Limb (tissue), 2 donors: ENCODE measurements at regions not wholly inside any gene's neighbourhood (a gene's known extent, or its start where the extent isn't known, plus 50 kb on each side); places are given as distances from the start of the nearest gene placed in this dataset.
A peak's percentile ranks its signal among the peaks of the same experiment; 100 is the strongest.
"Not testable (repeated sequence)": the region's sequence is repeated elsewhere in the genome, so short reads cannot be mapped to it uniquely, and the experiment has no call there.

Experiments used
- DNase-seq, 2 donors: peaks; one replicate each; pipeline ENCODE4 v3.0.0-alpha.2; 2016; ENCODE audit errors: extremely low spot score in 2 of 2

DNA sequence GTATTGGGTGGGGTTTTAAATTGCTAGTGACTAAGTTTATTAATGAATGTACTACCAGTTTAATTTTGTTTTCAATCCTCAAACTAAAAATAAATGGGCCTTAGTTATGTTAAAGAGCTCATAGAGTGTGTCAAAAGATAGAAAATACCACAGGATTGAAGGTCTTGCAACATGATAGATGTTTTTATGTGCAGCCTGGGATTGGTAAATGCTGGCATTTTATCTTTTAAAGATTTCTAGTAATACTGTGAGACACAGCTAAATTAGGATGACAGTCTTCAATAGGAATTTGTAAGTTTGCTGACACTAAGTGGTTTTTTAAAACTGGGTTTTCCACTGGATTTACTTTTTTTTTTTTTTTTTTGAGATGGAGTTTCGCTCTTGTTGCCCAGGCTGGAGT, 122.3 kb downstream of the HAUS1 start:
- DNase-seq: no peak

GRCh38 chr18:46229641-46230040, 125.5 kb downstream of the HAUS1 start:
- not testable (repeated sequence) for DNase-seq

GRCh38 chr18:46236156-46236555, 132.0 kb downstream of the HAUS1 start:
- no peak for DNase-seq

- DNase-seq: no peak
These were observed 133.7 kb downstream of the HAUS1 start for GRCh38 chr18:46237891-46238290.

DNA sequence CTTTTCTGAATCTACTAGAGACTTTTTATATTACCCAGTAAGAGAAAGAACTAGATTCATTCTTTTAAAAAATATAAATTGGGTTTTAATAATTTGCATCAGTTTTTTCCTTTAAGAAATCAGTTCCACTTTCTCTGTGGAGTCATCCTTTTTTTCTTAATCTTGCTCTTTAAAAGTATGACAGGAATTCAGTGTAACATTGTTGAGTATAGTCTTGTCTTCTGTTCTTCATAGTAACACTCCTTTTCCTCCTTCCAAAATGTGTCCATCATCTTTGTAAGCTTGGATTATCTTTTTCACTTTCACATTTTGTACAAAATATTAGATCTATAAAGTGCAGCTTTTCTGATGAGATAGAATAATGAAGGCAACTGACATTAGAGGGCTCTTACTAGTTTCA, 135.4 kb downstream of the HAUS1 start:
- no peak for DNase-seq

GRCh38 chr18:46239998-46240397, 135.8 kb downstream of the HAUS1 start:
- DNase-seq: no peak

- not testable (repeated sequence) for DNase-seq
These were observed 137.2 kb downstream of the HAUS1 start for GRCh38 chr18:46241393-46241792.

- no peak for DNase-seq
These were observed 138.0 kb downstream of the HAUS1 start for GRCh38 chr18:46242183-46242582.

GRCh38 chr18:46243095-46243494, 138.9 kb downstream of the HAUS1 start:
- DNase-seq: no peak

- no peak for DNase-seq
These were observed 139.5 kb downstream of the HAUS1 start for GRCh38 chr18:46243673-46244072.

DNA sequence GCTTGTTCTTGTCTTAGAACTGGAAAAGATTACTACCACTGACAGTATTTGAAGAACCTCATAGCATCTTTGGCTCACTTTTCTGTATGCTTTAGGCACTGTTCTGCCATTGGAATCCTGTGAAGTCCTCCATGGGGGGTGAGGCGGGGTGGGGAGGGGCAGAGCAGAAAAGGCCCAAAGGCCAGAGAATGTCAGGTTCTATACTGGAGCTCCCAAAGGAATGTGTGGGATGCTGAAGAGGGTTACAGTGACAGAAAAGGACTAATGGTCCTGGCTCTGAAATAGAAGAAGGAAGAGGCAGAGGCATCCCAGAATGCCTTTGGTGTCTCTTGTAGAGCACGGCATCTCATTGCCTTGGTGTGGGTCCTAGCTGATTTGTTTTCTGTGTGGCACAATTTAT, 141.9 kb downstream of the HAUS1 start:
- no peak for DNase-seq

GRCh38 chr18:46247942-46248341, 143.8 kb downstream of the HAUS1 start:
- DNase-seq: no peak

DNA sequence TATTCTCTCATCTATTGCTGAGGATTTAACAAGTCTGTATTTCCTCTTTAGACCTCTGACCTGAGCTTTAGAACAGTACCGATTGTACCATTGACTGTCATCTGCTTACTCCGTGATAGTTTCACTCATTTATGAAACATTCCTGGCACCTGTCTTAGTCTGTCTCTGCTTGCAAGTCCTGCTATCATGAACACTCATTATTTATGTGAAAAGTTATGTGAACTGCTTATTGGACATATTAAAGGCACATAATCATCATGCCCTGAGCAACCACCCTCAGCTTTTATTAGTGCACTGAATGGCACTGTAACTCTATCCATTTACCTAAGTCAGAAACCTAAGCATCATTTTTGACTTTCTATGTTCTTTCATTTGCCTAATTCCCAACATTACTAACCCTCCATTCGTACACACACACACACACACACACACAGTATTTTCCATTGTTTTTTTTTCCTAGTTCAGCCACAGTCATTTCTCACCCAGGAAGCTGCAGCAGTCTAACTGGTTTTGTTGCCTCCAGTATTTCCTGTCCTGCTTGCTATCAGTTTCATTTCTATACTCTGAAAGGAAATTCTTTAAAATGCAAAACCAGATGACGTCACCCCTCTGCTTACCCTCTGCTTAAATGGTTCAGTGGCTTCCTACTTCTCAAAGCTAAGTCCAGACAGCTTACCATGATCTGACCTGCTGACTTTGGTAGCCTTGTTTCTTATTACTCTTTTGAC, 146.1 kb downstream of the HAUS1 start:
- DNase-seq: no peak

GRCh38 chr18:46250812-46251173, 146.6 kb downstream of the HAUS1 start:
- DNase-seq: no peak

DNA sequence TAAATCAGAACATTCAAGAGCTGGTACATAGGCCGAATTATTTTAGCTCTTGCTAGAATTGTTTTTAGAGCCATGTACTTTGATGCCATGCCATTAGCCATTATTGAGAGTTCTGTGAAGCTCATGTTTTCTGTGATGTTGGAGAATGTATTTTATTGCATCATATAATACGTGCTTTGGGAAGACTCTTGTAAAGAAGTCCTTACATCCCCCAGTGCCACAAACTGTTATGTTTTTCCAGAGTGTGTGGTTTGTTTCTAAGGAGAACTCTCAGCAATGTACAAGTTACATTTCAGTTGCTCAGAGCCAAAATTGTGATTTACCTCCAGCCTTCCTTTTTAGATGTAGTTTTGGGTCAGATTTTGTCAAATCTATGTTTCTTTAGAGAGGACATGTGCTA, 148.6 kb downstream of the HAUS1 start:
- peak in 1 of 2 donors; percentile 36 for DNase-seq

DNA sequence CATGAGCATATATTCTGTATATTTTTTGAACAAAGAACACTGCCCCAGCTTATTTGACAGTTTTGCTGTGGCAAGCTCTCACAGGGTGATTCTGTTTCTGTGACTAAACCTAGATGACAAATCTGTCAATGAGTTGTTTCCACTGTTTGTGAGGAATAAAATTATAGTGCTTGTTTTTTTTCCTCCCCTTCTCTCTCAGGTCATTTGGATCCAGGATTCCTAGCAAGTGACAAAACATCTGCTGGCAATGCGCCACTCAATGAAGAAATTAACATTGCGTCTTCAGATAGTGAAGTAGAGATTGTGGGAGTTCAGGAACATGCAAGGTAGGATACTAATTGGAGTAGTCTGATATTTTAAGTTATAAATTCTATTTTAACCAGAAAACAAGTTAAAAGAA, 149.3 kb downstream of the HAUS1 start:
- DNase-seq: no peak

DNA sequence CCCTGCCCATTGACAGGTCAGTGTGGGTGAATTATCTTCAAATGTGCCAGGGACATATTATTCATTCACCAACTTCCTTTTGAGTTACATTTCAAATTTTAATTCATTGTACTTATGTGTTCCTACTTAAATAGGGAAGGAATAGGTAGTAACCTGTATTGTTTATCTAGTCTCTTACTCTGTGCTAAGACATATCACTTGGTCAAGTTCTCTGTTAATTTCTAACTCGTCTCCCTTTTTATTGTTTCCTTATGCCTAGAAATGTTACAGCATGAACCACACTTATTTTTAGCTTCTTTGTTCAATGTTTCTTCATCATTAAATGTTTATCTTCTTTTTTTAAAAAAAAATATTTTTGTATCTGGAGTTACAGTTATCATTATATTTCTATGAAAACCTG, 151.9 kb downstream of the HAUS1 start:
- no peak for DNase-seq

GRCh38 chr18:46257366-46257765, 153.2 kb downstream of the HAUS1 start:
- DNase-seq: no peak

DNA sequence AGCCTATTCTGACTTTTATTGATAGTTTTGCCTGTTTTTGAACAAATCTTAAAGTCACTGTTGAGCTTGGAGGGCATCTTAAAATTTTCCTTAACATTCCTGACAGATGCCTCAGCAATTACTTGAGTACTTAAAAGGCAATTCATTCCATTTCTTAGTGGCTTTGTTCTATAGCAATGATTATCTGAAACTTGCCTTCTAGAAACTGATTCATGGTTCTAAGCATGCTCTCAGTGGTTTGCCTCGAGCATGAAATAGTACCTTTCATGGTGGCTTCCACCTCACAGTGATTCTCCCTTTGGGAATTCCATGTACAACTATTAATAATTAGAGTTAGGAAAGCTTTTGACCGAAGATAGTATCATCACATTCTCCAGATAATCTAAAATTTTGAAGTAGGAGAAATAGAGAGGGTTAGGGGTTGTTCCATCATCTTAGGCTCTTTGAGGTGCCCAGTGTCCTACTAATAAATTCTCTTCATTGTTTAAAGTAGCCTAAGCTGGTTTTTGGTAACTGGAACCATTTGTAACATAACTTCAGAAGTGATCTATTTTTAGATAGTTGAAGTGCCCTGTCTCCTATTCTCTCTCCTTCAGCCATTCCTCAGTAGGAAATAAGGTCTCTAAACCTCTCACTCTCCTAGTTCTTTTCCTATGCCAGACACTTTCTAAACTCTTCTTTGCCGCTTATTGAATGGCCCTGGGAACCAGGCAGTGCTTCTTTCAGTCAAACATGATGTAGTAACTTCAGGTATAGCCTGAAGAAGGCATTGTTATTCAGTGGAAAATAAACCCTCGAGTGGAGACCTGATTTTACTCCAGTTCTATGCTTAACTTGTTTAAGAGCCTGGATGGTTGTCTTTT, 156.1 kb downstream of the HAUS1 start:
- no peak for DNase-seq

DNA sequence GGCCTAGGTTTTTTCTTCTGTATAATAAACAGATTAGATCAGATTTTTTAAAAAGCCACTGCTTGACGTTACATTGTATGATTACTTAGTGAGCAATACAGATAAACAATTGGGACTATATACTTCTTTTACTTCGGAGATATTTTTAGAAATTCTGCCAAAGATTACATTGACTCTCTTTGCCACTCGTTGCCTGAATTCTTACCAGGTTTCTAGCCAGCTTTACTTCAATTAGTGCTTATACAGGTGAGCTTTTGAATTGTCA, 156.6 kb downstream of the HAUS1 start:
- DNase-seq: no peak

DNA sequence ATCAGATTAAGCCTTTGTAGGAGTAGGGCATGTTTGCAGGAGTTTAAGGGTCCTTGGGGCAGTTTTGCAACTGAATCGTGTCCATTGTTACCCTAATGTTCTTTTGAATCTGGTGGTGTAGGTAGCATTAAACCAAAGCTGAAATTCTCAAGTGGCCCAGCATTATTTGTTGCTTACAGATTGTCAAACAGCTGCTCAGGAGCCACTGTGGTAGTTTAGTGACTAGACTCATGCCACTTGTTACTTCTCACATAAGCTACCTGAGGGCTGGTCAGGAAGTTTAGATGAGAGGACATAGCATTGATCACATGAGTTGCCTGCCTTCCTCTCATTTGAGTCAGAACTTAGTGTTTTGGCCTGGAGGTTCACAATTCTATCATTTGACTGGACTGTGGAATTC, 157.6 kb downstream of the HAUS1 start:
- no peak for DNase-seq

DNA sequence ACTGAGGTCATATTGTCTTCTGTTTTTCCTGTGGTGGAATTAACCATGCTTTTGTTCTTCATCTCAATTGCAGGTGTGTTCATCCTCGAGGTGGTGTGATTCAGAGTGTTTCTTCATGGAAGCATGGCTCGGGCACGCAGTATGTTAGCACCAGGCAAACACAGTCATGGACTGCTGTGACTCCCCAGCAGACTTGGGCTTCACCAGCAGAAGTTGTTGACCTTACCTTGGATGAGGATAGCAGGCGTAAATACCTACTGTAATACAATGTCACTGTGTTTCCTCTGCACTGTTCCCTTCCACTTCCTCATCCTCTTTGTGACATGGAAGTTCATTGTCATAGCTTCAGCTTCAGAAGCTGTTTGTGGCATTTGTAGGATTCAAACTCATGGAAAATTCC, 158.7 kb downstream of the HAUS1 start:
- DNase-seq: no peak

DNA sequence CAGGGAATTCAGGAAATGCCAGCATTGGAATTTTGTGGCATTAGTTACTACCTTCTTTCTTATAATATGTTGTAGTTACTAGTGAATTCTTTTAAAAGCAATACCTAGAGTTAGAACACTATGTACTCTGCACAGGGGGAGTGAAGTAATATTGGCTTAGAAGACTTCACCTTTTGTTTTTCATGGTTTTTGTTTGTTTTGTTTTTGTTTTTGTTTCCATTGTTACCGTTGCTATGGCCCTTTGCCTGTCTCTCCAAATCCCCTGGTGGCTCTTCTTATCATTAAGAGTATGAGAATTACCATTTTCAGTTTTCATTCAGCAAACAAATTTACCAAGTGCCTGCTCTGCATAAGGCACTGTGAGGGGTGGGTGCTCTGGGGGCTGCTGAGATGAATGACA, 160.1 kb downstream of the HAUS1 start:
- no peak for DNase-seq
